Cardiac muscle cell (in vitro differentiated cells and primary cell): ENCODE measurements at regions not wholly inside any gene's neighbourhood (a gene's known extent, or its start where the extent isn't known, plus 50 kb on each side); places are given as distances from the start of the nearest gene placed in this dataset.
A peak's percentile ranks its signal among the peaks of the same experiment; 100 is the strongest.

Experiments
- DNase-seq, 2 donors: peaks; one replicate each; pipeline versions ENCODE4 v3.0.0 to v3.0.0-alpha.2; 2010 to 2017; ENCODE audit warnings: low read depth in 1 of 2, low spot score in 1 of 2
- H3K27ac ChIP-seq: fragments of 200-600 bp; sonication (generic); 2 replicates; pipeline ENCODE4 v1.5.1; 2016
- H3K27me3 ChIP-seq: fragments of 200-600 bp; sonication (generic); 2 replicates; pipeline ENCODE4 v1.6.0; 2016; ENCODE audit warnings: control low read depth
- H3K36me3 ChIP-seq: fragments of 200-600 bp; sonication (generic); 2 replicates; pipeline ENCODE4 v1.5.1; 2016; ENCODE audit warnings: control low read depth
- H3K4me1 ChIP-seq: fragments of 200-600 bp; sonication (generic); 2 replicates; pipeline ENCODE4 v1.8.1; 2017; ENCODE audit warnings: low read depth, mild to moderate bottlenecking, mixed run types
- H3K4me3 ChIP-seq: fragments of 200-600 bp; sonication (generic); 2 replicates; pipeline ENCODE4 v1.5.1; 2016; ENCODE audit warnings: mild to moderate bottlenecking
- H3K9me3 ChIP-seq: fragments of 200-600 bp; sonication (generic); 2 replicates; pipeline ENCODE4 v1.5.1; 2017; ENCODE audit warnings: low read depth, mild to moderate bottlenecking, control low read depth
- CTCF ChIP-seq: IDR thresholded peaks from 2 replicates; pipeline ENCODE4 v1.5.1; 2012; ENCODE audit warnings: low read depth, mild to moderate bottlenecking, low read length

- H3K27me3 ChIP-seq: no peaks in the 10 kb centered on the region
- no peaks in the 10 kb centered on the region for H3K9me3 ChIP-seq
- TF ChIP-seq CTCF: no peak
- H3K36me3 ChIP-seq: no peaks in the 10 kb centered on the region
- DNase-seq: no peak
- no peak overlapping the region for H3K4me3 ChIP-seq
- no peaks in the 10 kb centered on the region for H3K4me1 ChIP-seq
- H3K27ac ChIP-seq: no peak overlapping the region
Observed at GRCh38 chr3:145972851-145973250, 188.1 kb downstream of the PLOD2 start.

- DNase-seq: no peak
- Histone ChIP-seq H3K36me3 (no peaks in the 10 kb centered on the region), H3K27ac (no peak overlapping the region), H3K27me3 (no peaks in the 10 kb centered on the region), H3K4me1 (no peaks in the 10 kb centered on the region), H3K9me3 (no peaks in the 10 kb centered on the region), H3K4me3 (no peak overlapping the region)
- no peak for TF ChIP-seq CTCF
Observed at GRCh38 chr3:145981056-145981455, 179.9 kb downstream of the PLOD2 start.

- Histone ChIP-seq H3K27ac (no peak overlapping the region), H3K9me3 (no peaks in the 10 kb centered on the region), H3K4me3 (no peak overlapping the region), H3K27me3 (no peaks in the 10 kb centered on the region), H3K36me3 (no peaks in the 10 kb centered on the region), H3K4me1 (no peaks in the 10 kb centered on the region)
- DNase-seq: peak in 1 of 2 donors; percentile 7
- no peak for TF ChIP-seq CTCF
Observed at GRCh38 chr3:145983101-145983500, 177.9 kb downstream of the PLOD2 start.
